Retinal pigment epithelial cell (primary cell): ENCODE measurements at regions not wholly inside any gene's neighbourhood (a gene's known extent, or its start where the extent isn't known, plus 50 kb on each side); places are given as distances from the start of the nearest gene placed in this dataset.

ENCODE experiments used
- DNase-seq: peaks from one replicate; pipeline ENCODE4 v3.0.0-alpha.2; 2010; ENCODE audit warnings: low read depth
- H3K4me3 ChIP-seq: 2 replicates; pipeline ENCODE4 v1.5.1; 2011; ENCODE audit warnings: mild to moderate bottlenecking, low read length, control low read depth, moderate library complexity
- CTCF ChIP-seq: conservative IDR thresholded peaks from 2 replicates; pipeline ENCODE4 v1.5.1; 2011; ENCODE audit warnings: low read depth, low read length, control low read depth, inconsistent platforms

DNA sequence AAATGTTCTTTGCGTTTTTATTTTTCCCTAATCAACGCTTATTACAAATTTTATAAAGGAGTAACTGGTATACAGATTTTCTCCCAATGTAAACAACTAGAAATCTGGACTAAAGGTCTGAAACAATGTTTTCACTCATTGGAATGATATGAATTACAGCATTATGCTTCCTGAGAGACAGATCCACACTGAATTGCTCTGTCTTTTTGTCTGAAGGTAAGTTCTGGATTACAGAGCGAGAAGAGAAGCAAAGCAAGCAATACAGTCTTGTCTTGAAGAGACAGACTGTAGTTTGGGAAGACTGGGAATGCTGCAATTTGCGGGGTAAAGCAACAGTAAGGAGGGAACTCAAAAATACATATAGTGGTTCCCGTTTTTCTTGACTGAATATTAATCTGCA lies 262.2 kb upstream of the PABPC4L start:
- no peak for DNase-seq
- TF ChIP-seq CTCF: no peak

DNA sequence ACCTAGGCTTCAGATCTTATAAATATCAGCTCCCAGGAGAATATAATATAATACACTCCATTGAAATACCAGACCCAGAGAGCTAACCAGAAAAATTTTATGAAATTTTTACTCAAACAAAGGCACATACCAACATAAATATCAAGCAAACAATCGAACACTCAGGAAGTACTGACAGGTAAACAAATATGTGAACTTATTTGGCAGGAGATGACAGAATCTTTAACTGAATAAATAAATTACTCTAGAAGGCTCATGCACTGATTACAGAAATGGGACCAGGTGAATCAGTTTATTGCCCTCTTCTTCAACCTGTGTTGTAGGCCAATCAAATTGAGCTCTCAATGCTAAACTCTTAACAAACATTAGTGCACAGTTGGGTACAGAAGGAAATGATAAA lies 225.2 kb upstream of the PABPC4L start:
- no peak for TF ChIP-seq CTCF
- no peak for DNase-seq
- H3K4me3 ChIP-seq: no peak overlapping the region

More for the DNA sequence above, 262.2 kb upstream of the PABPC4L start:
- H3K4me3 ChIP-seq: no peak overlapping the region

DNA sequence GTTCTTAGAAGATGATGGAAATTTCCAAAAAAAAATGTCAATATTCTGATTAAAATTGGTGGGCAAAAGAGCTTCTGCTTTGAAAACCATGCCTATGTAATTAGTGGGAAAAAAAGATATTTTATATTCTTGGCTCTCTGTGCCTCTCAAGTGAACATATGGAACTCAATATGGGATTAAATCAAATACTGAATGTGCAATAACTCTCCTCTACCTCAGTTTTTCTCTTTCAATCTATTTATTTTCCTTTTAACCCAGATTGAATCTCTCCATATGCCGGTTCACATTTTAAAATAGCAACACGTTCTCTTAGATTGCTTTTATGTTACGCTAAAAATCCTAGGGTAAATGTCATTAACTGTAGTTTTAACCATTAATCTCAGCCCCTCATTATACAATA lies 224.2 kb upstream of the PABPC4L start:
- DNase-seq: no peak
- no peak for TF ChIP-seq CTCF
- no peak overlapping the region for H3K4me3 ChIP-seq

DNA sequence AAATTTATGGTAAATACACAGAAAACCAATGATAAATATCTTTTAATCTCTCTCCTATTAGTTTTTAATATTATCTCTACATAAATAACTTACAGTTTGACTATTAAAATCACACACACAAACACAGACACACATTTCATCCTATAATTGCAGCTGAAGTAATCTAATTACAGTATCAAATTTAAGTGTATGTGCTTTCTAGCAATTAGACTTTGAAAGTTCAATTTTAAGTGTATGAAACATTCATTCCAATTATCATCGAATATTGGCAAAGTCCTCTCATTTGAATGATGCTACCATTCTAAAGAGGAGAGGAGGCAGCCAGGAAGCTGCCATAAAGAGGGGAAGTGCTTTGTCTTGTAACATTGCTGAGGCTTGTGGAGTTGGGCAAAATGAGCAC lies 221.2 kb upstream of the PABPC4L start:
- TF ChIP-seq CTCF: no peak
- no peak for DNase-seq
- H3K4me3 ChIP-seq: no peak overlapping the region

GRCh38 chr4:134421734-134422133 lies 220.1 kb upstream of the PABPC4L start:
- TF ChIP-seq CTCF: no peak
- DNase-seq: no peak
- H3K4me3 ChIP-seq: no peak overlapping the region

DNA sequence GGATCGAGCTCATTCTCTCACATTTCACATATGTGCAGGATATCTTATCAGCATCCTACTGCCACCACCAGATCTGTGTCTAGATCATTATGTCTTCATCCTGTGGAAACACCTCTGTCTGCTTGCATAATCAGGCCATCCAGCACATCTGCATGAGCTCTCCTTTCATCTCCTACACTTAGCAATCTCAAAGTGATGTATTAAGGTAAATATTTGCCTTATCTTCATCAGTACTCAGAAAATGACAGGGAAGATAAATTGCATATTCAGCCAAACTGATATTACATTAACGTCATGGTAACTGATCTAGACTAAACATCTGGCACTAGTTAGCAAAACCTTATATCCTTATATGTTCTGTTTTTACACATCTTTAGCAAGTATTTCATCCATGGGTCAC lies 207.3 kb upstream of the PABPC4L start:
- TF ChIP-seq CTCF: no peak
- no peak overlapping the region for H3K4me3 ChIP-seq
- DNase-seq: no peak

- no peak for DNase-seq
- no peak overlapping the region for H3K4me3 ChIP-seq
- no peak for TF ChIP-seq CTCF
Observed at GRCh38 chr4:134401798-134402197, 200.2 kb upstream of the PABPC4L start.
